B cell (primary cell): ENCODE measurements at regions not wholly inside any gene's neighbourhood (a gene's known extent, or its start where the extent isn't known, plus 50 kb on each side); places are given as distances from the start of the nearest gene placed in this dataset.

ENCODE experiments used
- ATAC-seq: fragments of 200-7000 bp; cut with Tn5 transposase; one replicate; pipeline ENCODE4 v1.10.0; 2021; ENCODE audit warnings: low read depth, mild to moderate bottlenecking, moderate number of reproducible peaks, moderate library complexity
- CTCF ChIA-PET: fragments of 350-600 bp; sonication (Branson Sonifier 250); formaldehyde crosslinking; loops from one replicate; lab custom pipeline; 2021; ENCODE audit warnings: antibody characterized with exemption, inconsistent platforms; lab: Charles Lee
- POLR2A ChIA-PET: fragments of 350-600 bp; sonication (Branson Sonifier 250); formaldehyde crosslinking; loops from one replicate; lab custom pipeline; 2021; ENCODE audit warnings: antibody characterized with exemption; lab: Charles Lee
- DNase-seq: peaks from one replicate; pipeline ENCODE4 v3.0.0; 2013
- H2AFZ ChIP-seq: 2 replicates; pipeline ENCODE4 v1.6.1; 2012; ENCODE audit warnings: mild to moderate bottlenecking, low read depth, low read length; ENCODE audit not compliant: insufficient read depth, poor library complexity, severe bottlenecking
- H3K27ac ChIP-seq, 2 donors: 1 replicate in 1 of 2; 2 replicates in 1 of 2; pipeline ENCODE4 v1.5.1; 2012 to 2013; ENCODE audit warnings: low read length in 2 of 2, mild to moderate bottlenecking in 2 of 2, moderate library complexity in 1 of 2
- H3K27me3 ChIP-seq, 4 experiments: fragments of 200-600 bp in 1 of 4; sonication (generic) in 1 of 4; replicated peaks in 1 of 4; 1 replicate in 2 of 4; 2 replicates in 2 of 4; pipeline versions ENCODE4 v1.6.1 to v1.7.0; 2013 to 2016; ENCODE audit warnings: low read length in 3 of 4, mild to moderate bottlenecking in 2 of 4, mixed read lengths in 1 of 4, moderate library complexity in 1 of 4; ENCODE audit not compliant: insufficient read depth in 4 of 4, control insufficient read depth in 3 of 4; ENCODE audit errors: control extremely low read depth in 1 of 4
- H3K36me3 ChIP-seq, 2 experiments: replicated peaks in 1 of 2; 1 replicate in 1 of 2; 2 replicates in 1 of 2; pipeline versions ENCODE4 v1.6.1 to v1.7.1; 2013; ENCODE audit warnings: low read length in 1 of 2; ENCODE audit not compliant: insufficient read depth in 2 of 2, control insufficient read depth in 1 of 2; ENCODE audit errors: control extremely low read depth in 1 of 2, extremely low read depth in 1 of 2
- H3K4me1 ChIP-seq, 2 donors: fragments of 200-600 bp in 1 of 2; sonication (generic) in 1 of 2; 1 replicate in 1 of 2; 2 replicates in 1 of 2; pipeline versions ENCODE4 v1.5.1 to v1.6.1; 2013 to 2017; ENCODE audit warnings: low read length in 2 of 2; ENCODE audit not compliant: control insufficient read depth in 2 of 2, insufficient read depth in 2 of 2
- H3K4me2 ChIP-seq: replicated peaks from 2 replicates; pipeline ENCODE3; 2012; ENCODE audit warnings: mild to moderate bottlenecking, low read depth, low read length; ENCODE audit not compliant: poor library complexity, severe bottlenecking
- H3K4me3 ChIP-seq, 5 experiments: fragments of 200-600 bp in 1 of 5; sonication (generic) in 1 of 5; 1 replicate in 3 of 5; 2 replicates in 2 of 5; pipeline versions ENCODE4 v1.5.1 to v1.7.0; 2011 to 2016; ENCODE audit warnings: low read length in 4 of 5, mild to moderate bottlenecking in 4 of 5, low read depth in 2 of 5, control low read depth in 1 of 5, moderate library complexity in 1 of 5; ENCODE audit not compliant: insufficient read depth in 1 of 5; ENCODE audit errors: control extremely low read depth in 1 of 5, extremely low read depth in 1 of 5
- H3K79me2 ChIP-seq: fragments of 200-600 bp; sonication (generic); one replicate; pipeline ENCODE4 v1.6.0; 2016; ENCODE audit warnings: low read length; ENCODE audit not compliant: control insufficient read depth, insufficient read depth
- H3K9ac ChIP-seq: fragments of 200-600 bp; sonication (generic); 2 replicates; pipeline ENCODE4 v1.6.1; 2017; ENCODE audit warnings: mild to moderate bottlenecking, low read length, moderate library complexity
- H3K9me3 ChIP-seq, 3 donors: one replicate each; pipeline versions ENCODE4 v1.6.1 to v1.7.1; 2013; ENCODE audit warnings: low read length in 2 of 3; ENCODE audit not compliant: control insufficient read depth in 2 of 3, insufficient read depth in 1 of 3; ENCODE audit errors: control extremely low read depth in 1 of 3
- H4K20me1 ChIP-seq: 2 replicates; pipeline ENCODE4 v1.6.0; 2012; ENCODE audit warnings: mild to moderate bottlenecking, low read length; ENCODE audit not compliant: insufficient read depth, control insufficient read depth, poor library complexity, severe bottlenecking
- H3K27ac Mint-ChIP-seq: one replicate; pipeline ENCODE4 v1.8.0; 2021; ENCODE audit warnings: mixed read lengths
- H3K27me3 Mint-ChIP-seq: one replicate; pipeline ENCODE4 v1.8.0; 2021; ENCODE audit warnings: mixed read lengths
- H3K4me1 Mint-ChIP-seq: one replicate; pipeline ENCODE4 v1.8.0; 2021; ENCODE audit warnings: mixed read lengths
- H3K4me3 Mint-ChIP-seq: one replicate; pipeline ENCODE4 v1.8.0; 2021; ENCODE audit warnings: mixed read lengths
- H3K9me3 Mint-ChIP-seq: one replicate; pipeline ENCODE4 v1.8.0; 2022; ENCODE audit warnings: mixed read lengths; ENCODE audit not compliant: insufficient read depth
- CTCF ChIP-seq: fragments of 200-600 bp; IDR thresholded peaks from one replicate; pipeline ENCODE4 v1.8.0; 2022; ENCODE audit warnings: antibody characterized with exemption, mild to moderate bottlenecking
- EZH2 ChIP-seq: IDR thresholded peaks from 2 replicates; pipeline ENCODE4 v1.6.1; 2012; ENCODE audit warnings: borderline replicate concordance, low read depth, mild to moderate bottlenecking, moderate library complexity, low read length; ENCODE audit not compliant: insufficient read depth, poor library complexity, severe bottlenecking
- WGBS: methylation state at CpG from one replicate; pipeline ENCODE4 v1.1.5; 2013; ENCODE audit warnings: missing lambda C conversion rate; ENCODE audit not compliant: insufficient coverage; 5-methylcytosine and 5-hydroxymethylcytosine counted together
- intact Hi-C: fragments of 100-400 bp; cut with micrococcal nuclease; formaldehyde crosslinking; loops from one replicate; pipeline ENCODE4 v1.10.0; 2022

- H3K36me3 ChIP-seq = no peaks in the 10 kb centered on the region
- ATAC-seq (no peak), DNase-seq (no peak)
- Mint-ChIP-seq H3K27me3 (peaks cover 2% of the 10 kb centered on the region), H3K27ac (no peak overlapping the region), H3K4me3 (no peak overlapping the region), H3K4me1 (no peaks in the 10 kb centered on the region), H3K9me3 (no peaks in the 10 kb centered on the region)
- H3K9me3 ChIP-seq = no peaks in the 10 kb centered on the region
- H3K4me1 ChIP-seq = no peaks in the 10 kb centered on the region
- H3K79me2 ChIP-seq = no peaks in the 10 kb centered on the region
- intact Hi-C loops = no loop called here
- H3K4me3 ChIP-seq = no peak overlapping the region
- H3K27ac ChIP-seq = no peak overlapping the region
- H4K20me1 ChIP-seq = no peaks in the 10 kb centered on the region
- CTCF ChIA-PET = no interaction called here
- no peak overlapping the region for H3K9ac ChIP-seq
- H3K27me3 ChIP-seq = no peaks in the 10 kb centered on the region
- TF ChIP-seq CTCF = no peak
- TF ChIP-seq EZH2 = no peak
- H2AFZ ChIP-seq = no peak overlapping the region
- POLR2A ChIA-PET = no interaction called here
- 80% methylated on average over 1 of the region's 3 CpGs for WGBS
- no peak overlapping the region for H3K4me2 ChIP-seq
Measured at GRCh38 chr6:133752129-133752528, 136.8 kb upstream of the TCF21 start.

- Mint-ChIP-seq H3K4me3 (no peak overlapping the region), H3K27me3 (peaks cover 5% of the 10 kb centered on the region), H3K4me1 (no peaks in the 10 kb centered on the region), H3K27ac (no peak overlapping the region), H3K9me3 (no peaks in the 10 kb centered on the region)
- TF ChIP-seq CTCF (no peak), EZH2 (no peak)
- no peak overlapping the region for H3K9ac ChIP-seq
- H3K9me3 ChIP-seq = no peaks in the 10 kb centered on the region
- no peaks in the 10 kb centered on the region for H3K36me3 ChIP-seq
- H3K79me2 ChIP-seq = no peaks in the 10 kb centered on the region
- POLR2A ChIA-PET = no interaction called here
- ATAC-seq (no peak), DNase-seq (no peak)
- H3K27ac ChIP-seq = no peak overlapping the region
- no peak overlapping the region for H3K4me3 ChIP-seq
- CTCF ChIA-PET = no interaction called here
- H3K4me1 ChIP-seq = no peaks in the 10 kb centered on the region
- no peaks in the 10 kb centered on the region for H3K27me3 ChIP-seq
- no peaks in the 10 kb centered on the region for H4K20me1 ChIP-seq
- no peak overlapping the region for H2AFZ ChIP-seq
- no peak overlapping the region for H3K4me2 ChIP-seq
- intact Hi-C loops = no loop called here
Measured at GRCh38 chr6:133753756-133754155, 135.2 kb upstream of the TCF21 start.
